IMR-90 (cell line): ENCODE measurements at regions not wholly inside any gene's neighbourhood (a gene's known extent, or its start where the extent isn't known, plus 50 kb on each side); places are given as distances from the start of the nearest gene placed in this dataset.

Experiments used
- ATAC-seq: fragments of 200-7000 bp; cut with Tn5 transposase; 2 replicates; pipeline ENCODE4 v1.9.1; 2020; ENCODE audit warnings: low read depth, mild to moderate bottlenecking, moderate library complexity
- BruUV-seq: library from RNA; stranded (reverse); fragments of 400-500 nt; replicated peaks from 2 replicates; lab custom pipeline; 2021; lab: Mats Ljungman, UMichigan
- CTCF ChIA-PET: fragments of 300-600 bp; formaldehyde crosslinking; extraction: SDS; loops from one replicate; lab custom pipeline; 2021; ENCODE audit warnings: antibody characterized with exemption; lab: Yijun Ruan, JAX
- POLR2A ChIA-PET: fragments of 300-600 bp; sonication (Branson Sonifier 250); formaldehyde crosslinking; loops from one replicate; lab custom pipeline; 2022; ENCODE audit warnings: antibody characterized with exemption; ENCODE audit not compliant: unreplicated experiment; lab: Charles Lee
- DNase-seq: peaks from one replicate; pipeline ENCODE4 v3.0.0; 2013
- H2AFZ ChIP-seq: replicated peaks from 2 replicates; pipeline ENCODE3; 2013; ENCODE audit warnings: low read length, mild to moderate bottlenecking; ENCODE audit not compliant: poor library complexity
- H2AK5ac ChIP-seq: 2 replicates; pipeline ENCODE4 v1.6.1; 2013; ENCODE audit warnings: low read depth, low read length, inconsistent platforms
- H2AK9ac ChIP-seq: replicated peaks from 2 replicates; pipeline ENCODE3; 2013; ENCODE audit warnings: mild to moderate bottlenecking, low read depth, low read length, moderate library complexity; ENCODE audit not compliant: poor library complexity
- H2BK120ac ChIP-seq: 2 replicates; pipeline ENCODE4 v1.6.1; 2013; ENCODE audit warnings: low read depth, low read length, inconsistent platforms
- H2BK15ac ChIP-seq: 3 replicates; pipeline ENCODE4 v1.6.1; 2013; ENCODE audit warnings: low read depth, low read length, inconsistent platforms
- H2BK20ac ChIP-seq: 2 replicates; pipeline ENCODE4 v1.6.1; 2013; ENCODE audit warnings: low read depth, mild to moderate bottlenecking, inconsistent platforms, low read length, moderate library complexity
- H2BK5ac ChIP-seq: 2 replicates; pipeline ENCODE4 v1.6.1; 2013; ENCODE audit warnings: mild to moderate bottlenecking, low read depth, low read length, inconsistent platforms; ENCODE audit not compliant: poor library complexity, severe bottlenecking
- H3K14ac ChIP-seq: replicated peaks from 2 replicates; pipeline ENCODE4 v1.6.1; 2013; ENCODE audit warnings: low read depth, low read length, inconsistent platforms
- H3K18ac ChIP-seq: 2 replicates; pipeline ENCODE4 v1.6.1; 2013; ENCODE audit warnings: low read depth, low read length, control low read depth
- H3K23ac ChIP-seq: 2 replicates; pipeline ENCODE4 v1.6.1; 2013; ENCODE audit warnings: low read depth, low read length, inconsistent platforms
- H3K27ac ChIP-seq: 2 replicates; pipeline ENCODE4 v1.5.1; 2013; ENCODE audit warnings: mild to moderate bottlenecking, control low read depth, low read length; ENCODE audit not compliant: insufficient read depth
- H3K27me3 ChIP-seq: 2 replicates; pipeline ENCODE4 v1.6.1; 2013; ENCODE audit warnings: low read length; ENCODE audit not compliant: control insufficient read depth, insufficient read depth
- H3K36me3 ChIP-seq: 2 replicates; pipeline ENCODE4 v1.6.1; 2013; ENCODE audit warnings: low read length, mixed read lengths; ENCODE audit not compliant: control insufficient read depth, insufficient read depth
- H3K4ac ChIP-seq: 2 replicates; pipeline ENCODE4 v1.6.1; 2013; ENCODE audit warnings: low read depth, low read length, inconsistent platforms
- H3K4me1 ChIP-seq: 2 replicates; pipeline ENCODE4 v1.6.1; 2013; ENCODE audit warnings: low read length, mixed read lengths; ENCODE audit not compliant: control insufficient read depth, insufficient read depth
- H3K4me2 ChIP-seq: 2 replicates; pipeline ENCODE4 v1.6.1; 2013; ENCODE audit warnings: low read depth, mild to moderate bottlenecking, control low read depth, low read length, moderate library complexity
- H3K4me3 ChIP-seq: 2 replicates; pipeline ENCODE4 v1.5.1; 2013; ENCODE audit warnings: low read depth, mild to moderate bottlenecking, control low read depth, low read length, moderate library complexity; ENCODE audit not compliant: insufficient read depth
- H3K56ac ChIP-seq: 2 replicates; pipeline ENCODE4 v1.6.1; 2013; ENCODE audit warnings: low read length, inconsistent platforms; ENCODE audit not compliant: insufficient read depth; ENCODE audit errors: extremely low read depth
- H3K79me1 ChIP-seq, 2 experiments: 2 replicates each; pipeline ENCODE4 v1.6.1; 2013; ENCODE audit warnings: low read length in 2 of 2, inconsistent platforms in 1 of 2, low read depth in 1 of 2
- H3K9ac ChIP-seq: 2 replicates; pipeline ENCODE4 v1.6.1; 2013; ENCODE audit warnings: low read depth, low read length, control low read depth
- H3K9me1 ChIP-seq: 2 replicates; pipeline ENCODE4 v1.6.1; 2013; ENCODE audit warnings: low read length, inconsistent platforms; ENCODE audit not compliant: insufficient read depth
- H3K9me3 ChIP-seq: 2 replicates; pipeline ENCODE4 v1.6.1; 2013; ENCODE audit warnings: low read length; ENCODE audit not compliant: control insufficient read depth, insufficient read depth
- H4K20me1 ChIP-seq: 2 replicates; pipeline ENCODE4 v1.6.1; 2013; ENCODE audit warnings: low read length, inconsistent platforms; ENCODE audit not compliant: insufficient read depth
- H4K5ac ChIP-seq: 2 replicates; pipeline ENCODE4 v1.6.1; 2013; ENCODE audit warnings: mild to moderate bottlenecking, low read depth, low read length, control low read depth
- H4K8ac ChIP-seq, 2 experiments: 2 replicates each; pipeline ENCODE4 v1.6.1; 2013; ENCODE audit warnings: low read depth in 2 of 2, low read length in 2 of 2, control low read depth in 1 of 2, inconsistent platforms in 1 of 2
- H4K91ac ChIP-seq: 2 replicates; pipeline ENCODE4 v1.6.1; 2013; ENCODE audit warnings: low read depth, low read length, inconsistent platforms; ENCODE audit not compliant: insufficient read depth
- BHLHE40 ChIP-seq: fragments of 150-350 bp; IDR thresholded peaks from 2 replicates; pipeline ENCODE4 v1.6.1; 2016; ENCODE audit warnings: mild to moderate bottlenecking, low read depth, low read length
- CHD1 ChIP-seq: IDR thresholded peaks from 2 replicates; pipeline ENCODE4 v1.6.1; 2012; ENCODE audit warnings: low read depth, low read length, improper control_type of control experiment
- CTCF ChIP-seq: conservative IDR thresholded peaks from 2 replicates; pipeline ENCODE4 v1.5.1; 2012; ENCODE audit warnings: mild to moderate bottlenecking, low read depth, low read length, improper control_type of control experiment
- MAFK ChIP-seq: IDR thresholded peaks from 2 replicates; pipeline ENCODE4 v1.6.1; 2012; ENCODE audit warnings: low read depth, low read length, improper control_type of control experiment
- MAZ ChIP-seq: IDR thresholded peaks from 2 replicates; pipeline ENCODE4 v1.6.1; 2012; ENCODE audit warnings: low read depth, mild to moderate bottlenecking, low read length, improper control_type of control experiment, moderate library complexity, borderline replicate concordance
- NFE2L2 ChIP-seq: fragments of 150-350 bp; IDR thresholded peaks from 2 replicates; pipeline ENCODE4 v1.6.1; 2016; ENCODE audit warnings: low read depth, mild to moderate bottlenecking, low read length
- RAD21 ChIP-seq: IDR thresholded peaks from 2 replicates; pipeline ENCODE4 v1.6.1; 2012; ENCODE audit warnings: low read length, improper control_type of control experiment
- RCOR1 ChIP-seq: IDR thresholded peaks from 2 replicates; pipeline ENCODE4 v1.6.1; 2012; ENCODE audit warnings: mild to moderate bottlenecking, low read length, improper control_type of control experiment; ENCODE audit not compliant: insufficient replicate concordance
- RFX5 ChIP-seq: IDR thresholded peaks from 2 replicates; pipeline ENCODE4 v1.8.0; 2012; ENCODE audit warnings: low read depth, mild to moderate bottlenecking, low read length, moderate library complexity
- USF2 ChIP-seq: fragments of 150-350 bp; IDR thresholded peaks from 2 replicates; pipeline ENCODE4 v1.6.1; 2017; ENCODE audit warnings: mild to moderate bottlenecking, antibody characterized with exemption, low read length, low read depth
- WGBS, 2 experiments: methylation state at CpG; one replicate each; pipeline versions ENCODE4 v1.1.5 to v1.1.7; 2013; ENCODE audit warnings: missing lambda C conversion rate in 2 of 2; ENCODE audit not compliant: insufficient read length in 1 of 2; ENCODE audit errors: extremely low coverage in 2 of 2; 5-methylcytosine and 5-hydroxymethylcytosine counted together
- dilution Hi-C: fragments of 300-500 bp; cut with HindIII; formaldehyde crosslinking; loops from one replicate; pipeline ENCODE4 v1.14.3; 2018; ENCODE audit warnings: low sequenced_read_pairs; ENCODE audit not compliant: unreplicated experiment
- in situ Hi-C: fragments of 300-500 bp; cut with MboI; formaldehyde crosslinking; loops from 3 replicates; pipeline ENCODE4 v1.14.3; 2019; ENCODE audit warnings: low sequenced_read_pairs, inconsistent platforms, mixed read lengths
- intact Hi-C: fragments of 100-400 bp; cut with micrococcal nuclease; formaldehyde crosslinking; loops from 2 replicates; pipeline ENCODE4 v1.10.0; 2022

GRCh38 chr9:7226007-7226640, 468.4 kb downstream of the KDM4C start:
- no peak overlapping the region for H3K14ac ChIP-seq
- no peak overlapping the region for H3K4ac ChIP-seq
- ChIA-PET CTCF (interaction anchor here (0.6 to 0.7 kb wide), 2 partner anchors 216 to 310 kb away, joined by 3 read pairs; no protein-coding TSS in a partner anchor), POLR2A (no interaction called here)
- H2AK9ac ChIP-seq = no peak overlapping the region
- DNase-seq (no peak), ATAC-seq (no peak)
- dilution Hi-C loops (no loop called here), intact Hi-C loops (no loop called here), in situ Hi-C loops (no loop called here)
- H3K36me3 ChIP-seq = no peaks in the 10 kb centered on the region
- no peak overlapping the region for H2BK5ac ChIP-seq
- no peak overlapping the region for H3K9ac ChIP-seq
- 80% methylated on average over 1 of the region's 7 CpGs; no CpG with 5 or more reads in 1 of the 2 experiments for WGBS, 2 experiments
- no peak for TF ChIP-seq BHLHE40
- no peak for TF ChIP-seq CTCF
- TF ChIP-seq CHD1 = no peak
- no peak for TF ChIP-seq MAFK
- TF ChIP-seq USF2 = no peak
- no peak for TF ChIP-seq RAD21
- no peak for TF ChIP-seq RFX5
- no peak for TF ChIP-seq MAZ
- TF ChIP-seq RCOR1 = no peak
- TF ChIP-seq NFE2L2 = no peak
- H2BK15ac ChIP-seq = no peak overlapping the region
- H4K8ac ChIP-seq = no peak overlapping the region
- no peak overlapping the region for H3K18ac ChIP-seq
- H3K9me3 ChIP-seq = no peaks in the 10 kb centered on the region
- H4K5ac ChIP-seq = no peak overlapping the region
- H3K56ac ChIP-seq = no peak overlapping the region
- no peaks in the 10 kb centered on the region for H3K79me1 ChIP-seq
- no peaks in the 10 kb centered on the region for H4K20me1 ChIP-seq
- no TSS peak for BruUV-seq
- H2AK5ac ChIP-seq = no peak overlapping the region
- no peak overlapping the region for H3K4me3 ChIP-seq
- no peak overlapping the region for H3K27ac ChIP-seq
- no peak overlapping the region for H2BK20ac ChIP-seq
- no peak overlapping the region for H2BK120ac ChIP-seq
- H4K91ac ChIP-seq = no peak overlapping the region
- no peaks in the 10 kb centered on the region for H3K9me1 ChIP-seq
- H3K23ac ChIP-seq = no peak overlapping the region
- H2AFZ ChIP-seq = no peak overlapping the region
- H3K4me1 ChIP-seq = no peaks in the 10 kb centered on the region
- H3K27me3 ChIP-seq = peaks cover 8% of the 10 kb centered on the region
- H3K4me2 ChIP-seq = no peak overlapping the region
